ENCODE measurements at regions not wholly inside any gene's neighbourhood (a gene's known extent, or its start where the extent isn't known, plus 50 kb on each side); places are given as distances from the start of the nearest gene placed in this dataset.

- Histone ChIP-seq H3K23ac (ENCODE audit: insufficient read length) (no peak overlapping the region), H4K20me1 (replicated peaks in 1 of 2; ENCODE audit: control insufficient read depth in 1 of 2, insufficient read depth in 2 of 2, low read length in 2 of 2) (no peaks in the 10 kb centered on the region), H4K8ac (ENCODE audit: extremely low read depth, insufficient read depth, low read length) (no peak overlapping the region), H3K36me3 (ENCODE audit: control insufficient read depth in 2 of 4, insufficient read depth in 4 of 4, low read length in 3 of 4) (no peaks in the 10 kb centered on the region), H2BK5ac (ENCODE audit: low read depth, low read length) (no peak overlapping the region), H3K56ac (replicated peaks; ENCODE audit: insufficient read length, low read depth, low read length) (no peak overlapping the region), H3K9me3 (ENCODE audit: insufficient read depth in 2 of 2, low read depth in 1 of 2, low read length in 1 of 2) (no peaks in the 10 kb centered on the region), H3K4ac (replicated peaks; ENCODE audit: insufficient read length, low read depth, low read length) (no peak overlapping the region), H3K79me1 (ENCODE audit: low read depth, low read length) (no peaks in the 10 kb centered on the region), H2AK5ac (ENCODE audit: low read depth, low read length) (no peak overlapping the region), H2BK120ac (replicated peaks; ENCODE audit: low read depth, low read length) (no peak overlapping the region), H2BK20ac (ENCODE audit: low read length) (no peak overlapping the region), H3K18ac (ENCODE audit: extremely low read depth, low read length) (no peak overlapping the region), H3K79me2 (ENCODE audit: control insufficient read depth in 1 of 2, insufficient read depth in 2 of 2, low read length in 2 of 2) (no peaks in the 10 kb centered on the region), H3K4me3 (ENCODE audit: extremely low read depth in 1 of 4, insufficient read depth in 2 of 4, low read depth in 3 of 4, low read length in 4 of 4) (no peak overlapping the region), H3K27me3 (replicated peaks in 1 of 4; ENCODE audit: control insufficient read depth in 3 of 4, extremely low read depth in 1 of 4, insufficient read depth in 3 of 4, low read length in 3 of 4) (no peaks in the 10 kb centered on the region), H4K5ac (ENCODE audit: insufficient read length, low read depth, low read length) (no peak overlapping the region), H3K9ac (replicated peaks in 1 of 4; ENCODE audit: extremely low read depth in 1 of 4, low read depth in 3 of 4, low read length in 3 of 4) (no peak overlapping the region), H3K27ac (ENCODE audit: low read depth, low read length) (no peak overlapping the region), H2BK12ac (ENCODE audit: low read depth, low read length) (no peak overlapping the region), H3K14ac (ENCODE audit: insufficient read length) (no peak overlapping the region), H3K23me2 (ENCODE audit: low read depth, low read length) (no peaks in the 10 kb centered on the region), H3K4me2 (ENCODE audit: insufficient read depth in 1 of 2, low read depth in 2 of 2, low read length in 2 of 2) (no peak overlapping the region), H2AFZ (ENCODE audit: low read length) (no peak overlapping the region), H3K4me1 (replicated peaks in 1 of 4; ENCODE audit: control insufficient read depth in 3 of 4, insufficient read depth in 4 of 4, low read length in 3 of 4) (no peaks in the 10 kb centered on the region), H2BK15ac (ENCODE audit: low read length) (no peak overlapping the region), H4K91ac (replicated peaks; ENCODE audit: insufficient read length, low read length) (no peak overlapping the region)
- ChIA-PET POLR2A (ENCODE audit: partially characterized antibody) (no interaction called here), CTCF (ENCODE audit: partially characterized antibody) (interaction anchor here (1.0 kb wide), 1 partner anchor 16 kb away, joined by 3 read pairs; no protein-coding TSS in a partner anchor)
- no peak for DNase-seq (ENCODE audit: low read depth in 1 of 2, low spot score in 2 of 2)
- TF ChIP-seq SRF (IDR thresholded peaks at IDR 0.05; ENCODE audit: low read depth, low read length): no peak
- no peak for TF ChIP-seq EP300 (IDR thresholded peaks at IDR 0.05; ENCODE audit: borderline replicate concordance in 1 of 2, low read depth in 2 of 2, low read length in 2 of 2)
- no peak for TF ChIP-seq CTBP2 (IDR thresholded peaks at IDR 0.05; ENCODE audit: borderline replicate concordance, insufficient read depth, insufficient read length, low read length)
- TF ChIP-seq SIN3A (conservative IDR thresholded peaks at IDR 0.05 in 1 of 2, IDR thresholded peaks at IDR 0.05 in 1 of 2; ENCODE audit: low read depth in 1 of 2, low read length in 2 of 2): no peak
- no peak for TF ChIP-seq NRF1 (IDR thresholded peaks at IDR 0.05; ENCODE audit: low read depth, low read length)
- no peak for TF ChIP-seq TCF12 (IDR thresholded peaks at IDR 0.05; ENCODE audit: low read depth, low read length)
- no peak for TF ChIP-seq SIRT6 (IDR thresholded peaks at IDR 0.05; ENCODE audit: low read length)
- TF ChIP-seq KDM4A (IDR thresholded peaks at IDR 0.05; ENCODE audit: low read depth, low read length, severe bottlenecking): no peak
- no peak for TF ChIP-seq CBX8 (IDR thresholded peaks at IDR 0.05; ENCODE audit: borderline replicate concordance, low read depth, low read length)
- no peak for TF ChIP-seq RAD21 (IDR thresholded peaks at IDR 0.05 in 1 of 2, conservative IDR thresholded peaks at IDR 0.05 in 1 of 2; ENCODE audit: low read depth in 2 of 2, low read length in 2 of 2)
- TF ChIP-seq POLR2A (IDR thresholded peaks at IDR 0.05; ENCODE audit: control extremely low read depth in 1 of 2, low read depth in 2 of 2, low read length in 2 of 2): no peak
- FAIRE-seq: no peak
- WGBS, 2 experiments (ENCODE audit: extremely low coverage in 1 of 2, insufficient coverage in 1 of 2, insufficient read length in 1 of 2, insufficient replicate concordance in 2 of 2, low coverage in 1 of 2, low lambda C conversion rate in 2 of 2, missing lambda C conversion rate in 1 of 2): 97% methylated on average over 3 of the region's 3 CpGs; no CpG with 5 or more reads in 1 of the 2 experiments
Measured at GRCh38 chr1:113190930-113191329, 117.9 kb downstream of the LRIG2 start.

Data from H1 (cell line).